ENCODE measurements at regions not wholly inside any gene's neighbourhood (a gene's known extent, or its start where the extent isn't known, plus 50 kb on each side); places are given as distances from the start of the nearest gene placed in this dataset.
"Not testable (repeated sequence)": the region's sequence is repeated elsewhere in the genome, so short reads cannot be mapped to it uniquely, and the experiment has no call there.

DNA sequence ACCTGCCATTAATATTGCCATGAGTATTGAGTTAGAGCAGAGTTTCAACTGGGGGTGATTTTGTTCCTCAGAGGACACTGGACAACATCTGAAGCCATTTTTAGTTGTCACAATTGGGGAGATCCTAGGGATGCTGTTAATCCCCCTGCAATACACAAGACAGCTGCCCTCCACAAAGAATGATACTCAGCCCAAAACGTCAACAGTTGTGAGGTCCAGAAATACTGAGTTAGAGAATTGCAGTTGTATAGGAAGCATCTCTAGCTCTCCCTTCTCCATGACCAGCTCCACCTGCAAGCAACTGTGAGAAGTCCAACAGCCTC lies 614.0 kb upstream of the CDH5 start:
- DNase-seq: no peak

- no peak for DNase-seq
These were observed 614.6 kb upstream of the CDH5 start for GRCh38 chr16:65751622-65752521.

GRCh38 chr16:65749506-65749905 lies 617.0 kb upstream of the CDH5 start:
- no peak for DNase-seq

DNA sequence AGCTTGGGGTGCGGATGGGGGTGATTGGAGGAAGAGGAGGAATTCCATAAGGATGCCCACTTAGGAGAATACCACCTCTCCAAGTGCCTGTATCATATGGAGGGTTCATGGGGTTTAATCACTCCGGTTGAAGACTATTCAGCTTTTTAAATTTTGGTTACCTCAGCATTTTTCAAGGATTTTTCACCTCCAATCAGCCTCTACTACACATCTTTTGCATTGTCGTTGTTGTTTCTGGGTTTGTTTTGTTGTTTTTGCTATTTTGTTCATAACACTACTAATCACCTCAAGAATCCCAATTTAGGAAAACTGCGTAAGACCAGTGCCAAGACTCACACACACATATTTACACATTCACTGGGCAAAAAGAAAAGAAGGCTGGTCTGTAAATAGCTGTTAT lies 619.5 kb upstream of the CDH5 start:
- no peak for DNase-seq

DNA sequence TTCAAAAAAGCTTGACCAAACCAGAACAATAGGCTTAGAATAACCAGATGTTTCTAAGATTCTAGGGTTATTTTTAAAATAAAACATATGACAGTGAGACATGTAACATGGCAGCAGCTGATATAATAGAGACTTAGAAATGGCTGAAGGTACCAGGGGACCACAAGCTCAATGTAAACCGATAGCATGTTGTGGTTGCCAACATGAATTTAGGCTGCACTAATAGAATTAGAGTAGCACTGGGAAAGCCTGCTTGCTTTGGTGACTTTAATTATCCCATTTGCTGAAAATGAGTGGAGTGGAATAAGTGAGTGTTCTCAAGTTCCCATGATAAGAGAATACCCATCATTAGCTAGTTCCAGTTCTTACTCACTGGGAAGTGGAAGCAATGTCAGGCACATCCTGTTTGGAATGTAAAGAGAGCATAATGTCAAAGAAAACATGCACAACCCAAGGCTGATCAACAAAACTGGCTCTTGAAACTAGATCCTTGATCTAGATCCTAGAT lies 621.2 kb upstream of the CDH5 start:
- DNase-seq: peak; percentile 4

- DNase-seq: no peak
These were observed 622.1 kb upstream of the CDH5 start for GRCh38 chr16:65744401-65744800.

DNA sequence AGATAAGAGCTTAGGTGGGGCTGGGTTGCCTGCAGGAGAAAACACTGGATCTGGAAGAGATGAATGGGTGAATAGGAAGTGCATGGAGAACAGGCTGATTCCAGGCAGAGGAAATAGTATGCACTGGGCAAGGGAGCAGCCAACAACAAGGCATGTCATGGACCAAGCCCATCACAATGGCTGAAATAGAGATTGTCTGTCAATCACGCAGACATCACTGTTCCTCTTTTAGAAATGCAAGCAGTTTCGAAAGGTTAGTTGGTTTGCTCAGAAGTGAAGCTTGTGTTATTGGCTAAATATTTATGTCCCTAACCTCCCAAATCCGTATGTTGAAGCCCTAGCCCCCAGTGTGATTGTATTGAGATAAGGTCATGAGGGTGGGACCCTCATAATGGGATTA lies 621.7 kb upstream of the CDH11 start:
- no peak for DNase-seq

DNA sequence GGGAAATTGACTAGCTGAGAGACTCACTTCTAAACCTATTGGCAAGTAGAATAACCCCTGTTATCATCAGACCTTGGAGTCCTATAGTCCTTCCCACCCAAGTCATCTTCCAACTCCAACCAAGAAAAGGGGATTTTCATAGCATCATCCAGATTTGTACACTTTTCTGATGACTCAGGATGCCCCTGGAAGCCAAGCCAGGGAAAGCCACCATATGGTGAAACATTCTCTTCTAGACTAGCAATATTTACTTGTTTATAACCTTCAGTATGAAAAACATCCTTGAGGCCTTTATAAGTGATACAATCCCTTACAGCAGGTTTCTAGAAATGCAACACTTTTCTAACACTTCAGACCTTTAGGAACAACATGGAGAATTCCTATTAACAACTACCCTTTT lies 618.8 kb upstream of the CDH11 start:
- DNase-seq: no peak

GRCh38 chr16:65739518-65739917 lies 617.7 kb upstream of the CDH11 start:
- DNase-seq: no peak

- peak; percentile 26 for DNase-seq
These were observed 616.0 kb upstream of the CDH11 start for GRCh38 chr16:65737831-65738230.

- not testable (repeated sequence) for DNase-seq
These were observed 613.8 kb upstream of the CDH11 start for GRCh38 chr16:65735615-65736014.

DNA sequence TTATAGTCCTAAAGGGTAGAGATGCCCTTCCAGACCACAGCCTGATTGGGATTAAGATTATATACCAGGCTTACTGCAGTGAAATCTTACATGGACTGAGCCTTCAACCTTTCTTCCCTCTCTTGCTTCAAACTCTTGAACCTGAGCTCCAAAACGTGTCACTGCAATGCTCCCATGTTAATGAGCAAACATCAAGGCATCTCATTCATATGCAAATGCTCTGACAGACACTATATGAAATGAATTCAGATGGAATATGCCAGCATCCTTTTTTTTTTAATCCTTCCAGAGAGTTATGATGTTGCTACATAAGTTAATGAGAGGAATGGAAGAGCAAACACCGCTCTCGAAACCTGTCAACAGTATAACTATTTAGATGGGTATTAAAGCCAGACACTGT lies 611.9 kb upstream of the CDH11 start:
- DNase-seq: no peak

DNA sequence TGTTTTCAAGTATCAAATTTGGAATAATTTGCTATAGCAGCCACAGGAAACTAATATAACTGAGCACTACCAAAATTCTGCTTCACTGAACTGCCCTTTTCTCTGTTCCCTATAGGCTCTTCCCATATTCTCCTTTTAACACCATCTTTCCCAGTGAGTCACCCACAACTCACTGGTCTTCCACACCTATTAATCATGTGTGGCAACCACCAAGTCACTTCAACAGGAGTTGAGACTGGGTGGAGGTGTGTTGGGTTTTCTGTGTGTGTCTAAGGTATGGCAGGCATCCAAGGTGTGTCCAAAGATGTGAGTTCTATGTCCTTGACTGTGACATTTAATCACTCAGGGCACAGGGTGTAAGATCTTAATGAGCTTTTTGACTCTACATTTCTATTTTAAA lies 610.0 kb upstream of the CDH11 start:
- DNase-seq: no peak

- no peak for DNase-seq
These were observed 606.8 kb upstream of the CDH11 start for GRCh38 chr16:65728652-65729051.

- no peak for DNase-seq
These were observed 606.3 kb upstream of the CDH11 start for GRCh38 chr16:65728167-65728566.

- DNase-seq: no peak
These were observed 605.8 kb upstream of the CDH11 start for GRCh38 chr16:65727534-65728137.

GRCh38 chr16:65725156-65725845 lies 603.4 kb upstream of the CDH11 start:
- no peak for DNase-seq

- DNase-seq: no peak
These were observed 600.6 kb upstream of the CDH11 start for GRCh38 chr16:65722429-65722828.

- no peak for DNase-seq
These were observed 596.0 kb upstream of the CDH11 start for GRCh38 chr16:65717846-65718245.

GRCh38 chr16:65716737-65717700 lies 595.2 kb upstream of the CDH11 start:
- DNase-seq: no peak

- DNase-seq: no peak
These were observed 591.4 kb upstream of the CDH11 start for GRCh38 chr16:65713181-65713808.

- no peak for DNase-seq
These were observed 588.2 kb upstream of the CDH11 start for GRCh38 chr16:65710107-65710506.

Measured in NCI-H1092 treated with DMSO at 0.1 percent for 48 hours (cell line).